EL (cell line): ENCODE measurements at regions not wholly inside any gene's neighbourhood (a gene's known extent, or its start where the extent isn't known, plus 50 kb on each side); places are given as distances from the start of the nearest gene placed in this dataset.
A peak's percentile ranks its signal among the peaks of the same experiment; 100 is the strongest.
"Not testable (repeated sequence)": the region's sequence is repeated elsewhere in the genome, so short reads cannot be mapped to it uniquely, and the experiment has no call there.

Source experiments
- DNase-seq: peaks from one replicate; pipeline ENCODE4 v3.0.0-alpha.2; 2016

- peak; percentile 3 for DNase-seq
These were observed 261.6 kb downstream of the MDFIC start for GRCh38 chr7:115183431-115184057.

GRCh38 chr7:115178835-115179234 lies 256.9 kb downstream of the MDFIC start:
- DNase-seq: no peak

GRCh38 chr7:115177823-115178222 lies 255.9 kb downstream of the MDFIC start:
- DNase-seq: no peak

GRCh38 chr7:115177103-115177502 lies 255.2 kb downstream of the MDFIC start:
- no peak for DNase-seq

GRCh38 chr7:115172397-115172796 lies 250.5 kb downstream of the MDFIC start:
- not testable (repeated sequence) for DNase-seq

- no peak for DNase-seq
These were observed 232.0 kb downstream of the MDFIC start for GRCh38 chr7:115153769-115154477.

GRCh38 chr7:115153176-115153575 lies 231.3 kb downstream of the MDFIC start:
- no peak for DNase-seq

GRCh38 chr7:115146148-115146547 lies 224.3 kb downstream of the MDFIC start:
- DNase-seq: no peak

GRCh38 chr7:115145512-115145911 lies 223.6 kb downstream of the MDFIC start:
- DNase-seq: no peak

GRCh38 chr7:115137816-115138215 lies 215.9 kb downstream of the MDFIC start:
- no peak for DNase-seq

- no peak for DNase-seq
These were observed 215.0 kb downstream of the MDFIC start for GRCh38 chr7:115136796-115137443.

GRCh38 chr7:115135769-115136410 lies 214.0 kb downstream of the MDFIC start:
- no peak for DNase-seq

GRCh38 chr7:115135146-115135545 lies 213.3 kb downstream of the MDFIC start:
- no peak for DNase-seq

GRCh38 chr7:115133248-115133647 lies 211.4 kb downstream of the MDFIC start:
- DNase-seq: no peak

GRCh38 chr7:115132096-115132495 lies 210.2 kb downstream of the MDFIC start:
- no peak for DNase-seq

- no peak for DNase-seq
These were observed 206.3 kb downstream of the MDFIC start for GRCh38 chr7:115128154-115128553.

GRCh38 chr7:115127399-115128021 lies 205.6 kb downstream of the MDFIC start:
- no peak for DNase-seq

- DNase-seq: no peak
These were observed 203.9 kb downstream of the MDFIC start for GRCh38 chr7:115125750-115126149.

- no peak for DNase-seq
These were observed 203.4 kb downstream of the MDFIC start for GRCh38 chr7:115125312-115125711.

GRCh38 chr7:115124409-115124939 lies 202.6 kb downstream of the MDFIC start:
- no peak for DNase-seq

GRCh38 chr7:115123441-115123840 lies 201.5 kb downstream of the MDFIC start:
- DNase-seq: no peak

GRCh38 chr7:115122388-115122787 lies 200.5 kb downstream of the MDFIC start:
- no peak for DNase-seq

GRCh38 chr7:115117748-115118147 lies 195.9 kb downstream of the MDFIC start:
- DNase-seq: no peak
